ENCODE measurements at regions not wholly inside any gene's neighbourhood (a gene's known extent, or its start where the extent isn't known, plus 50 kb on each side); places are given as distances from the start of the nearest gene placed in this dataset.

DNA sequence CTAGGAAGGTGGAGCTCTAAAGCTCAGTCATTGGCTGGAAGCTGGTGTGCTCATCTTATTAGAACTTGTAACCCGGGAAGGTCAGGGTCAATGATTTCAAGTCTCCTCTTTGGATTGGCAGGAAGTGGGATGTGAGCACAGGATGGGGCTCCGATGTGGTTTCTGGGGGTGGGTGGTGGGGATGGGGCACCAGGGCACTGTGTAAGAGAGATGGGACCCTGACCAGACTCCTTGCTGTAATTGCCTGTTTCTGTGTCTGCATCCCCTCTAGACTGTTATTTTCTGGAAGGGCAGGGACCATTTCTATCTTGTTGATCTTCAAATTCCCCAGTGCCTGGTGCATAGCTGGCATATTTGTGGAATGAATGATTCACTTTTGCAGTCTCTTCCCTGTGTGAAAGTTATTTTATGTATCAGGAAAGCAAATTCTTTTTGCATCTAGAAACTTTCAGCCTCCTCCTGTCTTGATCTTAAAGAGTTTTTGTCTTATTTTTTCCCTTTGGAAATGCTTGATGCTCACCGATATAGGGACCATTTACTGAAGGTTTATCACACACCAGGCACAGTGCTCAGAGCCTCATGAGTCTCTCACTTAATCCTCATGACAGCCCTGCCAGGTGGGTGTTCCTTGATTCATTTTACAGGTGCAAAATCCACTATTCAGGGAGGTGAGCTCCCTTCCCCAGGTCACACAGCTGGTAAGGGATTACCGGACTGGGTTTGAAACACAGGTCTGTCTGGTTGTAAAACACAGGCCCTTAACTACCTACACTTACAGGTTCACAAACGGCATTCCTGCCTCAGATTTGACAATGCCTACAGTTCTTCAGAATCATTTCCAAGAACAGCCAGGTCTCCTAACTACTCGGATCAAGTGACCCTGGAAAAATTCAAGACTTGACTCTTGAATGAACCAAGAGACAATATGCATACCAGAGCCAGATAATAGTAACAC is 86.9 kb upstream of the IGF1 start:
- no peak for DNase-seq (ENCODE audit: low read depth)

GRCh38 chr12:102565555-102565954 is 85.2 kb upstream of the IGF1 start:
- H3K4me3 ChIP-seq (ENCODE audit: low read depth, low read length) = no peak overlapping the region
- DNase-seq (ENCODE audit: low read depth) = no peak
- no peak for TF ChIP-seq CTCF (IDR thresholded peaks at IDR 0.05; ENCODE audit: low read depth, low read length, missing control alignments)

More for the DNA sequence above, 86.9 kb upstream of the IGF1 start:
- no peak for TF ChIP-seq CTCF (IDR thresholded peaks at IDR 0.05; ENCODE audit: low read depth, low read length, missing control alignments)
- H3K4me3 ChIP-seq (ENCODE audit: low read depth, low read length) = no peak overlapping the region

- no peak for TF ChIP-seq CTCF (IDR thresholded peaks at IDR 0.05; ENCODE audit: low read depth, low read length, missing control alignments)
- DNase-seq (ENCODE audit: low read depth) = no peak
- no peak overlapping the region for H3K4me3 ChIP-seq (ENCODE audit: low read depth, low read length)
Measured at GRCh38 chr12:102564026-102564425, 83.7 kb upstream of the IGF1 start.

- no peak for TF ChIP-seq CTCF (IDR thresholded peaks at IDR 0.05; ENCODE audit: low read depth, low read length, missing control alignments)
- no peak overlapping the region for H3K4me3 ChIP-seq (ENCODE audit: low read depth, low read length)
- no peak for DNase-seq (ENCODE audit: low read depth)
Measured at GRCh38 chr12:102562836-102563425, 82.6 kb upstream of the IGF1 start.

GRCh38 chr12:102551186-102551585 is 70.8 kb upstream of the IGF1 start:
- TF ChIP-seq CTCF (IDR thresholded peaks at IDR 0.05; ENCODE audit: low read depth, low read length, missing control alignments) = no peak
- no peak for DNase-seq (ENCODE audit: low read depth)

DNA sequence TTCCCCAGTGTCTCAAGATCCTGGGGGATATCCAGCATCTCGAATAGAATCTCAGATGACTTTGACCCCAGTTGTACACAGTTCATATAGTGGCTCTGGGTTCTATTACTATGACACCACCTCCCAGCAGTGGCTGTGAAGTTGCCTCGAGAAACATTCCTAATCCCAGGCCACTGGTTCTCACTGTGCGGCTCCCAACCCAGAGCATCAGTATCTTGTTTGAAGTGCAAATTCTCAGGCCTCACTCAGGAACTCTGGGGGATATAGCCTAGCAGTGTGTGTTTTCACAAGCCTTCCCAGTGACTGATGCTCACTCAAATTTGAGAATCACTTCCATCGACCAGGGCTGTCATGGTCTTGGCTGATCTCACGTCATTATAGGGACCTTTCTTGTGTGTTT is 69.3 kb upstream of the IGF1 start:
- DNase-seq (ENCODE audit: low read depth) = no peak
- no peak for TF ChIP-seq CTCF (IDR thresholded peaks at IDR 0.05; ENCODE audit: low read depth, low read length, missing control alignments)

More at GRCh38 chr12:102551186-102551585, 70.8 kb upstream of the IGF1 start:
- no peak overlapping the region for H3K4me3 ChIP-seq (ENCODE audit: low read depth, low read length)

More for the DNA sequence above, 69.3 kb upstream of the IGF1 start:
- H3K4me3 ChIP-seq (ENCODE audit: low read depth, low read length) = no peak overlapping the region
